ENCODE measurements at regions not wholly inside any gene's neighbourhood (a gene's known extent, or its start where the extent isn't known, plus 50 kb on each side); places are given as distances from the start of the nearest gene placed in this dataset.

DNA sequence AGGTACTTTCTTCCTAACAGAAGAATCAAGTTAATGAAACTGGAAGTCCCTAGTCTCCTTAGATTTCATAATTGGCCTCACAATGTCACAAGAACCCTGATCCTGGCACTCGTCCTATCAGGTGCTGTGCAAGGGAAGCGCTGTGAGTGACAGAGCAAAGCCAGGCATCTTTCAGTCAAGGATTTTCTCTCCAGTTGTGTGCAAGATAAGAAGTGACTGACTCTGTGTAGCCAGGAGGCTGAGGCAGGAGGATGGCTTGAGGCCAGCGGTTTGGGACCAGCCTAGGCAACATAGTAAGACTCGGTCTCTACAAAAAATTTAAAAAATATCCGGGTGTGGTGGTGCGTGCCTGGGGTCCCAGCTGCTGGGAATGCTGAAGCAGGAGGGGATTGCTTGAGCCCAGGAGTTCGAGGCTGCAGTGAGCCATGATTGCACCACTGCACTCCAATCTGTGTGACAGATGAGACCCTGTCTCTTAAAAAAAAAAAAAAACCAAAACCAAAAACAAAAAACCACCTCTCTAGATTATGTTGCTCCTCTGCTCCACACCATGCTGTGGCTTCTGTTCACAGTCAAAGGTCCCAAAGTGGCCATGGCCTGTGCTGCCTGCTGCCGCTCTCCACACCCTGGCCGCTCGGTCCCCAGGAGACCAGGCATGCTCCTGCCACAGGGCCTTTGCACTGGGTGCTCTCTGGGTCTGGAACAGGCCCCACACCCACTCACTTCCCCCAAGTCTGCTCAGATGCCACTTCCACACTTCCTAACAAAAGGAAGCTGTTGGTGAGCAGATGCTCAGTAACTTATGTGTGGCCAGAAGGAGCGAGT lies 54.2 kb upstream of the CLDN5 start:
- TF ChIP-seq, protein P1, sequence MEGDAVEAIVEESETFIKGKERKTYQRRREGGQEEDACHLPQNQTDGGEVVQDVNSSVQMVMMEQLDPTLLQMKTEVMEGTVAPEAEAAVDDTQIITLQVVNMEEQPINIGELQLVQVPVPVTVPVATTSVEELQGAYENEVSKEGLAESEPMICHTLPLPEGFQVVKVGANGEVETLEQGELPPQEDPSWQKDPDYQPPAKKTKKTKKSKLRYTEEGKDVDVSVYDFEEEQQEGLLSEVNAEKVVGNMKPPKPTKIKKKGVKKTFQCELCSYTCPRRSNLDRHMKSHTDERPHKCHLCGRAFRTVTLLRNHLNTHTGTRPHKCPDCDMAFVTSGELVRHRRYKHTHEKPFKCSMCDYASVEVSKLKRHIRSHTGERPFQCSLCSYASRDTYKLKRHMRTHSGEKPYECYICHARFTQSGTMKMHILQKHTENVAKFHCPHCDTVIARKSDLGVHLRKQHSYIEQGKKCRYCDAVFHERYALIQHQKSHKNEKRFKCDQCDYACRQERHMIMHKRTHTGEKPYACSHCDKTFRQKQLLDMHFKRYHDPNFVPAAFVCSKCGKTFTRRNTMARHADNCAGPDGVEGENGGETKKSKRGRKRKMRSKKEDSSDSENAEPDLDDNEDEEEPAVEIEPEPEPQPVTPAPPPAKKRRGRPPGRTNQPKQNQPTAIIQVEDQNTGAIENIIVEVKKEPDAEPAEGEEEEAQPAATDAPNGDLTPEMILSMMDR (IDR thresholded peaks at IDR 0.05) = no peak
- no peak for TF ChIP-seq POLR2A (IDR thresholded peaks at IDR 0.05)
